ENCODE measurements at regions not wholly inside any gene's neighbourhood (a gene's known extent, or its start where the extent isn't known, plus 50 kb on each side); places are given as distances from the start of the nearest gene placed in this dataset.

- no peak for TF ChIP-seq POLR2A (IDR thresholded peaks at IDR 0.05)
- no peak for TF ChIP-seq CTCF (IDR thresholded peaks at IDR 0.05)
These were observed 215.2 kb downstream of the C3orf38 start for GRCh38 chr3:88364926-88365325.

Measured in breast epithelium (tissue), 3 donors.